SU-DHL-6 (cell line): ENCODE measurements at regions not wholly inside any gene's neighbourhood (a gene's known extent, or its start where the extent isn't known, plus 50 kb on each side); places are given as distances from the start of the nearest gene placed in this dataset.

Experiments
- EZH2phosphoT487 ChIP-seq: fragments of 200-600 bp; sonication (generic), shearing (Covaris generic); conservative IDR thresholded peaks from 2 replicates; pipeline ENCODE4 v1.6.1; 2018; ENCODE audit warnings: mild to moderate bottlenecking, antibody characterized with exemption, low read length, moderate library complexity, mixed read lengths
- TF ChIP-seq, protein P1 (sequence below): fragments of 200-600 bp; sonication (generic); IDR thresholded peaks from one replicate; pipeline ENCODE4 v1.5.1; 2017; ENCODE audit warnings: antibody characterized with exemption, mild to moderate bottlenecking, low read length, moderate library complexity; ENCODE audit not compliant: insufficient read depth, poor library complexity, severe bottlenecking

DNA sequence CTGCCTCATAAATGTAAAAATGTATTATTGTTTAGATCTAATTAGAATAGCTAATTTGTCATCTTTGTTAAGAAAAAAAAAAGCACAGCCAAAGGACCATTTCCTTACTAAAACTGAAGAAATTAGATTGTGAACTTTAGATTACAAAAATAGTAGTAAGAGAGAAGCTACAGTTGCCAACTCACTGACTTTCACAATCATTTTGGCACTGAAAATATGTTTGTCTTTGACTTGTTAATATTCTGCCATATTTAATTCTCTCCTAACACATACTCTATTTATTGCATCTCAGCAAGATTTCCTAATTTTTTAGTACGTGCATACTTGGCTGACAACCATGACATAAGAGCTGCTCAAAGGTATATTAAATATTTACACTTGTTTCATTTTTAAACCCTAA, 297.1 kb downstream of the TUSC1 start:
- TF ChIP-seq, protein P1, sequence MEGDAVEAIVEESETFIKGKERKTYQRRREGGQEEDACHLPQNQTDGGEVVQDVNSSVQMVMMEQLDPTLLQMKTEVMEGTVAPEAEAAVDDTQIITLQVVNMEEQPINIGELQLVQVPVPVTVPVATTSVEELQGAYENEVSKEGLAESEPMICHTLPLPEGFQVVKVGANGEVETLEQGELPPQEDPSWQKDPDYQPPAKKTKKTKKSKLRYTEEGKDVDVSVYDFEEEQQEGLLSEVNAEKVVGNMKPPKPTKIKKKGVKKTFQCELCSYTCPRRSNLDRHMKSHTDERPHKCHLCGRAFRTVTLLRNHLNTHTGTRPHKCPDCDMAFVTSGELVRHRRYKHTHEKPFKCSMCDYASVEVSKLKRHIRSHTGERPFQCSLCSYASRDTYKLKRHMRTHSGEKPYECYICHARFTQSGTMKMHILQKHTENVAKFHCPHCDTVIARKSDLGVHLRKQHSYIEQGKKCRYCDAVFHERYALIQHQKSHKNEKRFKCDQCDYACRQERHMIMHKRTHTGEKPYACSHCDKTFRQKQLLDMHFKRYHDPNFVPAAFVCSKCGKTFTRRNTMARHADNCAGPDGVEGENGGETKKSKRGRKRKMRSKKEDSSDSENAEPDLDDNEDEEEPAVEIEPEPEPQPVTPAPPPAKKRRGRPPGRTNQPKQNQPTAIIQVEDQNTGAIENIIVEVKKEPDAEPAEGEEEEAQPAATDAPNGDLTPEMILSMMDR, result no peak
- no peak for TF ChIP-seq EZH2phosphoT487
